Endothelial cell of umbilical vein (primary cell): ENCODE measurements at regions not wholly inside any gene's neighbourhood (a gene's known extent, or its start where the extent isn't known, plus 50 kb on each side); places are given as distances from the start of the nearest gene placed in this dataset.

Experiments
- BruUV-seq: library from RNA; stranded (reverse); fragments of 400-500 nt; replicated peaks from 2 replicates; lab custom pipeline; 2021; lab: Mats Ljungman, UMichigan
- CTCF ChIA-PET: fragments of 300-600, 350-600 bp; sonication (Branson Sonifier 250); formaldehyde crosslinking; loops from one replicate; lab custom pipeline; 2021; ENCODE audit warnings: antibody characterized with exemption, inconsistent platforms; lab: Charles Lee
- POLR2A ChIA-PET: fragments of 300-600, 350-600 bp; sonication (Branson Sonifier 250); formaldehyde crosslinking; loops from one replicate; lab custom pipeline; 2021; ENCODE audit warnings: antibody characterized with exemption, inconsistent platforms; lab: Charles Lee
- DNase-seq: peaks from one replicate; pipeline ENCODE4 v3.0.0-alpha.2; 2011; ENCODE audit warnings: low read depth, low spot score
- FAIRE-seq: peaks from 2 replicates; lab custom pipeline; 2011; peaks lifted over from hg19 to GRCh38; lab: Jason Lieb, UNC
- H2AFZ ChIP-seq: 2 replicates; pipeline ENCODE4 v1.6.0; 2012; ENCODE audit warnings: low read depth, low read length, control low read depth, inconsistent platforms
- H3K27ac ChIP-seq: 2 replicates; pipeline ENCODE4 v1.5.1; 2011; ENCODE audit warnings: low read depth, mild to moderate bottlenecking, control low read depth, low read length, moderate library complexity; ENCODE audit not compliant: insufficient read depth
- H3K27me3 ChIP-seq, 2 experiments: 2 replicates each; pipeline versions ENCODE4 v1.6.0 to v1.6.1; 2011; ENCODE audit warnings: low read length in 2 of 2, mixed read lengths in 1 of 2; ENCODE audit not compliant: control insufficient read depth in 2 of 2, insufficient read depth in 2 of 2
- H3K36me3 ChIP-seq, 2 experiments: 2 replicates in 1 of 2; 3 replicates in 1 of 2; pipeline ENCODE4 v1.5.1; 2011; ENCODE audit warnings: low read length in 2 of 2, mild to moderate bottlenecking in 1 of 2, moderate library complexity in 1 of 2; ENCODE audit not compliant: control insufficient read depth in 2 of 2, insufficient read depth in 2 of 2; ENCODE audit errors: extremely low read depth in 1 of 2
- H3K4me1 ChIP-seq: 3 replicates; pipeline ENCODE4 v1.5.1; 2011; ENCODE audit warnings: mild to moderate bottlenecking, low read length; ENCODE audit not compliant: control insufficient read depth, insufficient read depth; ENCODE audit errors: extremely low read depth
- H3K4me2 ChIP-seq: 2 replicates; pipeline ENCODE4 v1.6.1; 2011; ENCODE audit warnings: low read length, control low read depth, mixed read lengths; ENCODE audit not compliant: insufficient read depth
- H3K4me3 ChIP-seq, 3 experiments: fragments of 200-600 bp in 1 of 3; sonication (generic), shearing (Covaris generic) in 1 of 3; replicated peaks in 1 of 3; 2 replicates each; pipeline ENCODE4 v1.5.1; 2011 to 2016; ENCODE audit warnings: control low read depth in 3 of 3, low read length in 3 of 3, mild to moderate bottlenecking in 2 of 3, inconsistent platforms in 1 of 3, low read depth in 1 of 3, moderate library complexity in 1 of 3; ENCODE audit not compliant: insufficient read depth in 1 of 3
- H3K79me2 ChIP-seq: 2 replicates; pipeline ENCODE4 v1.6.0; 2012; ENCODE audit warnings: low read length, inconsistent platforms; ENCODE audit not compliant: control insufficient read depth, insufficient read depth
- H3K9ac ChIP-seq: replicated peaks from 2 replicates; pipeline ENCODE3; 2011; ENCODE audit warnings: low read length, control low read depth; ENCODE audit not compliant: insufficient read depth; ENCODE audit errors: extremely low read depth
- H3K9me1 ChIP-seq: replicated peaks from 3 replicates; pipeline ENCODE4 v1.6.0; 2011; ENCODE audit warnings: mild to moderate bottlenecking, low read length; ENCODE audit not compliant: control insufficient read depth, insufficient read depth; ENCODE audit errors: extremely low read depth
- H3K9me3 ChIP-seq: replicated peaks from 2 replicates; pipeline ENCODE4 v1.5.1; 2012; ENCODE audit warnings: low read length, inconsistent platforms; ENCODE audit not compliant: control insufficient read depth, insufficient read depth
- H4K20me1 ChIP-seq: replicated peaks from 2 replicates; pipeline ENCODE3; 2011; ENCODE audit warnings: mild to moderate bottlenecking, low read length; ENCODE audit not compliant: control insufficient read depth, insufficient read depth; ENCODE audit errors: extremely low read depth
- EZH2 ChIP-seq: IDR thresholded peaks from 2 replicates; pipeline ENCODE4 v1.6.1; 2012; ENCODE audit warnings: borderline replicate concordance, low read depth, mild to moderate bottlenecking, moderate library complexity, low read length, inconsistent platforms; ENCODE audit not compliant: severe bottlenecking
- FOS ChIP-seq: IDR thresholded peaks from 2 replicates; pipeline ENCODE4 v1.6.1; 2011; ENCODE audit warnings: mild to moderate bottlenecking, low read length, moderate library complexity, borderline replicate concordance; ENCODE audit not compliant: insufficient read depth
- GATA2 ChIP-seq: IDR thresholded peaks from 2 replicates; pipeline ENCODE4 v1.7.0; 2011; ENCODE audit warnings: low read depth, mild to moderate bottlenecking, moderate library complexity, mixed read lengths, low read length; ENCODE audit not compliant: insufficient read length, insufficient read depth
- JUN ChIP-seq: IDR thresholded peaks from 2 replicates; pipeline ENCODE4 v1.6.1; 2011; ENCODE audit warnings: borderline replicate concordance, low read depth; ENCODE audit not compliant: insufficient read length, insufficient read depth
- MYC ChIP-seq: IDR thresholded peaks from one replicate; pipeline ENCODE4 v1.6.1; 2011; ENCODE audit warnings: mild to moderate bottlenecking, low read depth, low read length
- POLR2A ChIP-seq: IDR thresholded peaks from 2 replicates; pipeline ENCODE4 v1.6.1; 2012; ENCODE audit warnings: low read depth, mild to moderate bottlenecking, control low read depth, low read length
- POLR2AphosphoS5 ChIP-seq: IDR thresholded peaks from 2 replicates; pipeline ENCODE4 v1.6.1; 2012; ENCODE audit warnings: low read depth, mild to moderate bottlenecking, control low read depth, low read length, moderate library complexity; ENCODE audit not compliant: insufficient read depth
- dilution Hi-C: fragments of 300-500 bp; cut with MboI; formaldehyde crosslinking; loops from one replicate; pipeline ENCODE4 v1.15.0; 2019; ENCODE audit warnings: low sequenced_read_pairs; ENCODE audit not compliant: extremely low pct_ligation_motif_present
- intact Hi-C: fragments of 100-400 bp; cut with micrococcal nuclease; formaldehyde crosslinking; loops from one replicate; pipeline ENCODE4 v1.10.0; 2022
- TF ChIP-seq, protein P1 (sequence below): IDR thresholded peaks from 2 replicates; pipeline ENCODE4 v1.6.1; 2011; ENCODE audit not compliant: insufficient read depth, insufficient read length
- TF ChIP-seq, protein P2 (sequence below), 2 donors: IDR thresholded peaks; 1 replicate in 1 of 2; 2 replicates in 1 of 2; pipeline ENCODE4 v1.5.1; 2011; ENCODE audit warnings: low read length in 2 of 2, mild to moderate bottlenecking in 2 of 2, moderate library complexity in 2 of 2, control low read depth in 1 of 2, inconsistent platforms in 1 of 2, low read depth in 1 of 2; ENCODE audit not compliant: insufficient read depth in 1 of 2; ENCODE audit errors: extremely low read depth in 1 of 2

DNA sequence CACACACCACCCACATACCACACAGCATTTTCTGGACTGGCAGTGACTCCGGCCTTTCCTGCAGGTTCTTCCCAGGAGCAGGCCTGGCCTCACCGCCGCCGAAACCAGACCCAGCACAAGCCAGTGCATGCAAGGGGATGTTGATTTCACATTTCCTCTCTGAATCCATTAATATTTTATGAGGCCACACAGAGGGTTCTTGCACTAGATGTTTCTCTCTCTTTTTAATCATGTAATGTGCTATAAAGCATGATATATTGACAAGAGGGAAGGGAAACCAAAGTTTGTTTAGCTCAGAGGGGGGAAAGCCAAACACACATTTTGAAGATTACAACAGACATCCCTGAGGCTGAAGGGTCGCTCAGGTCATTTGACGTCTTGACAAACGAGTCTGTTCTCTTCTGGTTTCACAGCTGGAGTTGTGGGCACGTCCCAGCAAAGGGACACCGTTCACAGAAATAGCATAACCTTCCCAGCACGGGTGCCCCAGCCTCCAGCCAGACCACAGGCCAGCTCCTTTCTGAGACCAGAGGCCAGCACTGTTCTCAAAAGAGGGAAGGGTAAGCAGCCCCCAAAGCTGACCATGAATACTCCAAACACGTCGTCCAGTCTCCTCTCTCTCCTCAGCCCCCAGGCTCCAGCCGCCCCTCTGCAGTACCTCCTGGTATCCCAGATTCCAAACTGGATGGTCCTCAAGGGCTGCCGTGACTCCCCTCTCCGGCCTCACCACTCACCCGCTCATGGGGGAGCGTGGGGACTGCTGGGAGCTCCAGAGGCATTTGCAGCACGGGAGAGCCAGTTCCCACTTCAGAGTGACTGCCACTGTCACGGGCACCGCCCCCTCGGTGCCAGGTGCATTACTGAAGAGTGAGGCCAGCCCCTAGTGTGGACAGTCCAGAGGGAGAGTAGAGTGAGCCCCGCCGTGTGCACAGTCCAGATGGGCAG is 340.3 kb upstream of the SALL3 start:
- H3K27ac ChIP-seq: no peak overlapping the region
- H3K9me3 ChIP-seq: peaks cover 6% of the 10 kb centered on the region
- H3K4me2 ChIP-seq: no peak overlapping the region
- H4K20me1 ChIP-seq: no peaks in the 10 kb centered on the region
- no peaks in the 10 kb centered on the region for H3K36me3 ChIP-seq
- DNase-seq (no peak), FAIRE-seq (no peak)
- ChIA-PET POLR2A (no interaction called here), CTCF (no interaction called here)
- no peaks in the 10 kb centered on the region for H3K27me3 ChIP-seq
- intact Hi-C loops (no loop called here), dilution Hi-C loops (no loop called here)
- no peak overlapping the region for H2AFZ ChIP-seq
- no peaks in the 10 kb centered on the region for H3K4me1 ChIP-seq
- no peak overlapping the region for H3K4me3 ChIP-seq
- TF ChIP-seq POLR2AphosphoS5 (no peak), FOS (no peak), EZH2 (no peak), MYC (no peak), POLR2A (no peak), JUN (no peak), GATA2 (no peak)
- TF ChIP-seq, protein P1, sequence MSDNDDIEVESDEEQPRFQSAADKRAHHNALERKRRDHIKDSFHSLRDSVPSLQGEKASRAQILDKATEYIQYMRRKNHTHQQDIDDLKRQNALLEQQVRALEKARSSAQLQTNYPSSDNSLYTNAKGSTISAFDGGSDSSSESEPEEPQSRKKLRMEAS: no peak
- TF ChIP-seq, protein P2, sequence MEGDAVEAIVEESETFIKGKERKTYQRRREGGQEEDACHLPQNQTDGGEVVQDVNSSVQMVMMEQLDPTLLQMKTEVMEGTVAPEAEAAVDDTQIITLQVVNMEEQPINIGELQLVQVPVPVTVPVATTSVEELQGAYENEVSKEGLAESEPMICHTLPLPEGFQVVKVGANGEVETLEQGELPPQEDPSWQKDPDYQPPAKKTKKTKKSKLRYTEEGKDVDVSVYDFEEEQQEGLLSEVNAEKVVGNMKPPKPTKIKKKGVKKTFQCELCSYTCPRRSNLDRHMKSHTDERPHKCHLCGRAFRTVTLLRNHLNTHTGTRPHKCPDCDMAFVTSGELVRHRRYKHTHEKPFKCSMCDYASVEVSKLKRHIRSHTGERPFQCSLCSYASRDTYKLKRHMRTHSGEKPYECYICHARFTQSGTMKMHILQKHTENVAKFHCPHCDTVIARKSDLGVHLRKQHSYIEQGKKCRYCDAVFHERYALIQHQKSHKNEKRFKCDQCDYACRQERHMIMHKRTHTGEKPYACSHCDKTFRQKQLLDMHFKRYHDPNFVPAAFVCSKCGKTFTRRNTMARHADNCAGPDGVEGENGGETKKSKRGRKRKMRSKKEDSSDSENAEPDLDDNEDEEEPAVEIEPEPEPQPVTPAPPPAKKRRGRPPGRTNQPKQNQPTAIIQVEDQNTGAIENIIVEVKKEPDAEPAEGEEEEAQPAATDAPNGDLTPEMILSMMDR (IDR thresholded peaks at IDR 0.05; ENCODE audit: extremely low read depth in 1 of 2, insufficient read depth in 1 of 2, low read depth in 1 of 2, low read length in 2 of 2): no peak
- H3K79me2 ChIP-seq: no peaks in the 10 kb centered on the region
- BruUV-seq: no TSS peak
- H3K9me1 ChIP-seq: no peaks in the 10 kb centered on the region
- H3K9ac ChIP-seq: no peak overlapping the region
